ENCODE measurements at regions not wholly inside any gene's neighbourhood (a gene's known extent, or its start where the extent isn't known, plus 50 kb on each side); places are given as distances from the start of the nearest gene placed in this dataset.

GRCh38 chr14:54177641-54178621, 218.9 kb upstream of the CDKN3 start:
- no peak for DNase-seq

- peak; percentile 21 for DNase-seq
Measured at GRCh38 chr14:54182419-54183045, 214.3 kb upstream of the CDKN3 start.

- no peak for DNase-seq
Measured at GRCh38 chr14:54186821-54187763, 209.7 kb upstream of the CDKN3 start.

GRCh38 chr14:54188064-54188666, 208.6 kb upstream of the CDKN3 start:
- DNase-seq, result no peak

- DNase-seq, result no peak
Measured at GRCh38 chr14:54189333-54189732, 207.5 kb upstream of the CDKN3 start.

GRCh38 chr14:54189748-54190354, 207.0 kb upstream of the CDKN3 start:
- no peak for DNase-seq

GRCh38 chr14:54191846-54192245, 205.0 kb upstream of the CDKN3 start:
- no peak for DNase-seq

GRCh38 chr14:54192610-54193009, 204.2 kb upstream of the CDKN3 start:
- no peak for DNase-seq

GRCh38 chr14:54193871-54194270, 202.9 kb upstream of the CDKN3 start:
- DNase-seq, result no peak

GRCh38 chr14:54194501-54194900, 202.3 kb upstream of the CDKN3 start:
- no peak for DNase-seq

GRCh38 chr14:54197369-54197768, 199.4 kb upstream of the CDKN3 start:
- DNase-seq, result no peak

- DNase-seq, result peak; percentile 21
Measured at GRCh38 chr14:54200726-54201125, 196.1 kb upstream of the CDKN3 start.

- no peak for DNase-seq
Measured at GRCh38 chr14:54202288-54202687, 194.5 kb upstream of the CDKN3 start.

- DNase-seq, result no peak
Measured at GRCh38 chr14:54206516-54206915, 190.3 kb upstream of the CDKN3 start.

- DNase-seq, result no peak
Measured at GRCh38 chr14:54207075-54207474, 189.7 kb upstream of the CDKN3 start.

- DNase-seq, result no peak
Measured at GRCh38 chr14:54207476-54208462, 189.0 kb upstream of the CDKN3 start.

GRCh38 chr14:54208751-54209150, 188.1 kb upstream of the CDKN3 start:
- DNase-seq, result no peak

GRCh38 chr14:54209511-54210250, 187.1 kb upstream of the CDKN3 start:
- DNase-seq, result no peak

- no peak for DNase-seq
Measured at GRCh38 chr14:54211551-54212308, 185.1 kb upstream of the CDKN3 start.

All from activated CD4-positive, alpha-beta T cell treated with anti-CD3 and anti-CD28 coated beads, Interleukin-10, Interleukin-2, amounts not matched to agents 100 ng/mL and 50 ng/mL, durations not matched to agents 16 hours and 8 hours (primary cell).